GM23338 (cell line): ENCODE measurements at regions not wholly inside any gene's neighbourhood (a gene's known extent, or its start where the extent isn't known, plus 50 kb on each side); places are given as distances from the start of the nearest gene placed in this dataset.

Source experiments
- ATAC-seq: fragments of 200-7000 bp; cut with Tn5 transposase; 3 replicates; pipeline ENCODE4 v1.9.1; 2020
- DNase-seq: peaks from one replicate; pipeline ENCODE4 v3.0.0-alpha.2; 2015; ENCODE audit warnings: low spot score
- H2AFZ ChIP-seq: fragments of 200-600 bp; sonication (generic); 2 replicates; pipeline ENCODE4 v1.8.0; 2016; ENCODE audit warnings: antibody characterized with exemption, mild to moderate bottlenecking, moderate library complexity
- H3F3A ChIP-seq: fragments of 200-600 bp; sonication (generic); replicated peaks from 2 replicates; pipeline ENCODE4 v1.8.0; 2017; ENCODE audit warnings: antibody characterized with exemption, mixed run types, low read depth
- H3K27ac ChIP-seq: fragments of 200-600 bp; sonication (generic); 2 replicates; pipeline ENCODE4 v1.6.1; 2016; ENCODE audit warnings: low read depth
- H3K27me3 ChIP-seq: fragments of 200-600 bp; sonication (generic); 2 replicates; pipeline ENCODE4 v1.8.0; 2016; ENCODE audit warnings: mild to moderate bottlenecking, mixed run types, moderate library complexity; ENCODE audit not compliant: insufficient read depth
- H3K36me3 ChIP-seq: fragments of 200-600 bp; sonication (generic); 2 replicates; pipeline ENCODE4 v1.8.0; 2016; ENCODE audit warnings: mild to moderate bottlenecking; ENCODE audit not compliant: insufficient read depth
- H3K4me1 ChIP-seq: fragments of 200-600 bp; sonication (generic); 2 replicates; pipeline ENCODE4 v1.8.0; 2016; ENCODE audit warnings: mild to moderate bottlenecking, moderate library complexity; ENCODE audit not compliant: insufficient read depth
- H3K4me2 ChIP-seq: fragments of 200-600 bp; sonication (generic); 2 replicates; pipeline ENCODE4 v1.7.1; 2017; ENCODE audit warnings: mixed run types
- H3K4me3 ChIP-seq: fragments of 200-600 bp; sonication (generic); 2 replicates; pipeline ENCODE4 v1.6.1; 2016; ENCODE audit warnings: mixed run types
- H3K79me2 ChIP-seq: fragments of 200-600 bp; sonication (generic); replicated peaks from 2 replicates; pipeline ENCODE4 v1.8.0; 2017; ENCODE audit warnings: mild to moderate bottlenecking; ENCODE audit not compliant: insufficient read depth
- H3K9me2 ChIP-seq: fragments of 200-600 bp; sonication (generic); 2 replicates; pipeline ENCODE4 v1.8.0; 2017; ENCODE audit not compliant: insufficient read depth
- H4K20me1 ChIP-seq: fragments of 200-600 bp; sonication (generic); replicated peaks from 2 replicates; pipeline ENCODE4 v1.8.0; 2017; ENCODE audit warnings: mild to moderate bottlenecking; ENCODE audit not compliant: insufficient read depth
- H3K27ac Mint-ChIP-seq: 2 replicates; pipeline ENCODE4 v1.8.0; 2020; ENCODE audit warnings: inconsistent platforms, mild to moderate bottlenecking, moderate library complexity, mixed read lengths
- H3K27me3 Mint-ChIP-seq: 3 replicates; pipeline ENCODE4 v1.8.0; 2022; ENCODE audit warnings: low read depth, mild to moderate bottlenecking, moderate library complexity, mixed read lengths, inconsistent platforms; ENCODE audit not compliant: insufficient read depth, poor library complexity
- H3K36me3 Mint-ChIP-seq: 3 replicates; pipeline ENCODE4 v1.8.0; 2021; ENCODE audit warnings: low read depth, mild to moderate bottlenecking, inconsistent platforms, moderate library complexity, mixed read lengths
- H3K4me1 Mint-ChIP-seq: 3 replicates; pipeline ENCODE4 v1.8.0; 2020; ENCODE audit warnings: mild to moderate bottlenecking, inconsistent platforms, mixed read lengths
- H3K4me3 Mint-ChIP-seq: 3 replicates; pipeline ENCODE4 v1.8.0; 2021; ENCODE audit warnings: moderate library complexity, mild to moderate bottlenecking, inconsistent platforms, mixed read lengths
- H3K9me3 Mint-ChIP-seq: 3 replicates; pipeline ENCODE4 v1.8.0; 2020; ENCODE audit warnings: moderate library complexity, mild to moderate bottlenecking, inconsistent platforms, mixed read lengths
- EZH2 ChIP-seq: fragments of 200-600 bp; sonication (generic); IDR thresholded peaks from one replicate; pipeline ENCODE4 v1.8.0; 2017; ENCODE audit warnings: antibody characterized with exemption, mild to moderate bottlenecking, low read depth; ENCODE audit not compliant: unreplicated experiment
- NANOG ChIP-seq: IDR thresholded peaks from 2 replicates; pipeline ENCODE4 v1.6.1; 2016; ENCODE audit warnings: antibody characterized with exemption, borderline replicate concordance
- POLR2AphosphoS5 ChIP-seq: IDR thresholded peaks from 2 replicates; pipeline ENCODE4 v1.6.1; 2016; ENCODE audit warnings: antibody characterized with exemption, low read depth
- ZNF114 ChIP-seq: fragments of 250-450 bp; sonication (Bioruptor Pico); IDR thresholded peaks from 2 replicates; pipeline ENCODE4 v1.5.0; 2020; ENCODE audit warnings: mild to moderate bottlenecking, moderate library complexity
- ZNF331 ChIP-seq: fragments of 250-450 bp; sonication (Bioruptor Pico); IDR thresholded peaks from 2 replicates; pipeline ENCODE4 v1.5.0; 2020; ENCODE audit warnings: low read depth, mild to moderate bottlenecking, moderate library complexity
- TF ChIP-seq, protein P1 (sequence below): fragments of 250-450 bp; sonication (Bioruptor Pico); IDR thresholded peaks from 2 replicates; pipeline ENCODE4 v1.5.0; 2020; ENCODE audit warnings: mild to moderate bottlenecking, moderate library complexity

- TF ChIP-seq, protein P1, sequence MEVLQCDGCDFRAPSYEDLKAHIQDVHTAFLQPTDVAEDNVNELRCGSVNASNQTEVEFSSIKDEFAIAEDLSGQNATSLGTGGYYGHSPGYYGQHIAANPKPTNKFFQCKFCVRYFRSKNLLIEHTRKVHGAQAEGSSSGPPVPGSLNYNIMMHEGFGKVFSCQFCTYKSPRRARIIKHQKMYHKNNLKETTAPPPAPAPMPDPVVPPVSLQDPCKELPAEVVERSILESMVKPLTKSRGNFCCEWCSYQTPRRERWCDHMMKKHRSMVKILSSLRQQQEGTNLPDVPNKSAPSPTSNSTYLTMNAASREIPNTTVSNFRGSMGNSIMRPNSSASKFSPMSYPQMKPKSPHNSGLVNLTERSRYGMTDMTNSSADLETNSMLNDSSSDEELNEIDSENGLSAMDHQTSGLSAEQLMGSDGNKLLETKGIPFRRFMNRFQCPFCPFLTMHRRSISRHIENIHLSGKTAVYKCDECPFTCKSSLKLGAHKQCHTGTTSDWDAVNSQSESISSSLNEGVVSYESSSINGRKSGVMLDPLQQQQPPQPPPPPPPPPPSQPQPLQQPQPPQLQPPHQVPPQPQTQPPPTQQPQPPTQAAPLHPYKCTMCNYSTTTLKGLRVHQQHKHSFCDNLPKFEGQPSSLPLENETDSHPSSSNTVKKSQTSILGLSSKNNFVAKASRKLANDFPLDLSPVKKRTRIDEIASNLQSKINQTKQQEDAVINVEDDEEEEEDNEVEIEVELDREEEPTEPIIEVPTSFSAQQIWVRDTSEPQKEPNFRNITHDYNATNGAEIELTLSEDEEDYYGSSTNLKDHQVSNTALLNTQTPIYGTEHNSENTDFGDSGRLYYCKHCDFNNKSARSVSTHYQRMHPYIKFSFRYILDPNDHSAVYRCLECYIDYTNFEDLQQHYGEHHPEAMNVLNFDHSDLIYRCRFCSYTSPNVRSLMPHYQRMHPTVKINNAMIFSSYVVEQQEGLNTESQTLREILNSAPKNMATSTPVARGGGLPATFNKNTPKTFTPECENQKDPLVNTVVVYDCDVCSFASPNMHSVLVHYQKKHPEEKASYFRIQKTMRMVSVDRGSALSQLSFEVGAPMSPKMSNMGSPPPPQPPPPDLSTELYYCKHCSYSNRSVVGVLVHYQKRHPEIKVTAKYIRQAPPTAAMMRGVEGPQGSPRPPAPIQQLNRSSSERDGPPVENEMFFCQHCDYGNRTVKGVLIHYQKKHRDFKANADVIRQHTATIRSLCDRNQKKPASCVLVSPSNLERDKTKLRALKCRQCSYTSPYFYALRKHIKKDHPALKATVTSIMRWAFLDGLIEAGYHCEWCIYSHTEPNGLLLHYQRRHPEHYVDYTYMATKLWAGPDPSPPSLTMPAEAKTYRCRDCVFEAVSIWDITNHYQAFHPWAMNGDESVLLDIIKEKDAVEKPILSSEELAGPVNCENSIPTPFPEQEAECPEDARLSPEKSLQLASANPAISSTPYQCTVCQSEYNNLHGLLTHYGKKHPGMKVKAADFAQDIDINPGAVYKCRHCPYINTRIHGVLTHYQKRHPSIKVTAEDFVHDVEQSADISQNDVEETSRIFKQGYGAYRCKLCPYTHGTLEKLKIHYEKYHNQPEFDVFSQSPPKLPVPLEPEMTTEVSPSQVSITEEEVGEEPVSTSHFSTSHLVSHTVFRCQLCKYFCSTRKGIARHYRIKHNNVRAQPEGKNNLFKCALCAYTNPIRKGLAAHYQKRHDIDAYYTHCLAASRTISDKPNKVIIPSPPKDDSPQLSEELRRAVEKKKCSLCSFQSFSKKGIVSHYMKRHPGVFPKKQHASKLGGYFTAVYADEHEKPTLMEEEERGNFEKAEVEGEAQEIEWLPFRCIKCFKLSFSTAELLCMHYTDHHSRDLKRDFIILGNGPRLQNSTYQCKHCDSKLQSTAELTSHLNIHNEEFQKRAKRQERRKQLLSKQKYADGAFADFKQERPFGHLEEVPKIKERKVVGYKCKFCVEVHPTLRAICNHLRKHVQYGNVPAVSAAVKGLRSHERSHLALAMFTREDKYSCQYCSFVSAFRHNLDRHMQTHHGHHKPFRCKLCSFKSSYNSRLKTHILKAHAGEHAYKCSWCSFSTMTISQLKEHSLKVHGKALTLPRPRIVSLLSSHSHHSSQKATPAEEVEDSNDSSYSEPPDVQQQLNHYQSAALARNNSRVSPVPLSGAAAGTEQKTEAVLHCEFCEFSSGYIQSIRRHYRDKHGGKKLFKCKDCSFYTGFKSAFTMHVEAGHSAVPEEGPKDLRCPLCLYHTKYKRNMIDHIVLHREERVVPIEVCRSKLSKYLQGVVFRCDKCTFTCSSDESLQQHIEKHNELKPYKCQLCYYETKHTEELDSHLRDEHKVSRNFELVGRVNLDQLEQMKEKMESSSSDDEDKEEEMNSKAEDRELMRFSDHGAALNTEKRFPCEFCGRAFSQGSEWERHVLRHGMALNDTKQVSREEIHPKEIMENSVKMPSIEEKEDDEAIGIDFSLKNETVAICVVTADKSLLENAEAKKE (CRISPR knock-in tag) = no peak
- no peak for TF ChIP-seq ZNF331
- no peak for TF ChIP-seq ZNF114
- no peak for TF ChIP-seq NANOG
These were observed 88.6 kb upstream of the MBNL2 start (continued) for GRCh38 chr13:97133554-97133953.

DNA sequence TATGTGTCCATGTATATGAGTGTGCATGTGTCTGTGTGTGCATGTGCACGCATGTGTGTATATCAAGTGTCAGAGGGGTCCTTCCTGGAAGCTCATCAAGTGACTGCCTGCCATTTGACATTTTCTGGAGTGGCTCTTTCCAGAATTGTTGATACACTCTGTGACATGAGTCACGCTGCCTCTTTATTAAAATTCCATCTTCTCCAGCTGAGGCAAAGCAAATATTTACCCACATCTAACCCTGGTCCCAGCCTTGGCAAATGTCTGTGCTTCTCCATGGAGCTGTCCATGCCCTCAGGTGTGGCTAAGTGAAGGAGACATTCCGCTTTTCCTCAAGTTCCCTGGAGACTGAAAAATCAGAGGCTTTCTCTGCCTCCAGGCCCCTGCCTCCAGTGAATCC lies 88.2 kb upstream of the MBNL2 start:
- no peaks in the 10 kb centered on the region for H3K36me3 ChIP-seq
- H3F3A ChIP-seq = no peaks in the 10 kb centered on the region
- no peaks in the 10 kb centered on the region for H3K27me3 ChIP-seq
- H3K9me3 Mint-ChIP-seq = no peaks in the 10 kb centered on the region
- H3K4me2 ChIP-seq = no peak overlapping the region
- 0 out of 2 replicates have a peak, but pooled peaks cover 6% of the 10 kb centered on the region for H3K9me2 ChIP-seq
- peaks cover 2% of the 10 kb centered on the region; the same call in 1 of the 3 replicates for H3K4me1 Mint-ChIP-seq
- H3K27me3 Mint-ChIP-seq = peaks cover 8% of the 10 kb centered on the region
- no peaks in the 10 kb centered on the region for H3K4me1 ChIP-seq
- no peak overlapping the region for H3K4me3 ChIP-seq
- no peak overlapping the region for H3K4me3 Mint-ChIP-seq
- H3K36me3 Mint-ChIP-seq = no peaks in the 10 kb centered on the region; the same call in 2 of the 3 replicates
- ATAC-seq (no peak), DNase-seq (no peak)
- H3K27ac Mint-ChIP-seq = no peak overlapping the region
- H3K79me2 ChIP-seq = no peaks in the 10 kb centered on the region
- no peaks in the 10 kb centered on the region for H4K20me1 ChIP-seq
- H3K27ac ChIP-seq = no peak overlapping the region
- TF ChIP-seq POLR2AphosphoS5 (no peak), EZH2 (no peak)
- TF ChIP-seq, protein P1 (CRISPR knock-in tag) = no peak
- no peak overlapping the region for H2AFZ ChIP-seq
